GM18868 (cell line): ENCODE measurements at regions not wholly inside any gene's neighbourhood (a gene's known extent, or its start where the extent isn't known, plus 50 kb on each side); places are given as distances from the start of the nearest gene placed in this dataset.
"Not testable (repeated sequence)": the region's sequence is repeated elsewhere in the genome, so short reads cannot be mapped to it uniquely, and the experiment has no call there.

Experiments used
- ATAC-seq: cut with Tn5 transposase; IDR thresholded peaks from one replicate; pipeline ENCODE4 v1.9.1; 2021; ENCODE audit warnings: mild to moderate bottlenecking, moderate library complexity; ENCODE audit not compliant: unreplicated experiment

- ATAC-seq, result not testable (repeated sequence)
Observed at GRCh38 chr9:41839786-41840185, 289.4 kb downstream of the CNTNAP3B start.

- not testable (repeated sequence) for ATAC-seq
Observed at GRCh38 chr9:41838953-41839352, 290.3 kb downstream of the CNTNAP3B start.

GRCh38 chr9:41838562-41838851, 290.7 kb downstream of the CNTNAP3B start:
- ATAC-seq, result not testable (repeated sequence)

- ATAC-seq, result not testable (repeated sequence)
Observed at GRCh38 chr9:41837684-41838561, 291.3 kb downstream of the CNTNAP3B start.

- ATAC-seq, result not testable (repeated sequence)
Observed at GRCh38 chr9:41833108-41833507, 296.1 kb downstream of the CNTNAP3B start.

GRCh38 chr9:41824723-41825122, 304.5 kb downstream of the CNTNAP3B start:
- not testable (repeated sequence) for ATAC-seq

- not testable (repeated sequence) for ATAC-seq
Observed at GRCh38 chr9:41802706-41803105, 326.5 kb downstream of the CNTNAP3B start.

GRCh38 chr9:41798684-41799083, 330.5 kb downstream of the CNTNAP3B start:
- ATAC-seq, result not testable (repeated sequence)

GRCh38 chr9:41790719-41791363, 338.4 kb downstream of the CNTNAP3B start:
- ATAC-seq, result not testable (repeated sequence)

- ATAC-seq, result not testable (repeated sequence)
Observed at GRCh38 chr9:41790007-41790406, 339.2 kb downstream of the CNTNAP3B start.

GRCh38 chr9:41789387-41789786, 339.8 kb downstream of the CNTNAP3B start:
- not testable (repeated sequence) for ATAC-seq

- ATAC-seq, result peak; percentile 72
Observed at GRCh38 chr9:41787951-41788350, 341.3 kb downstream of the CNTNAP3B start.

- ATAC-seq, result not testable (repeated sequence)
Observed at GRCh38 chr9:41787270-41787669, 342.0 kb downstream of the CNTNAP3B start.

GRCh38 chr9:41784006-41784405, 345.2 kb downstream of the CNTNAP3B start:
- ATAC-seq, result not testable (repeated sequence)

GRCh38 chr9:41783070-41783810, 346.0 kb downstream of the CNTNAP3B start:
- not testable (repeated sequence) for ATAC-seq

GRCh38 chr9:41781899-41782298, 347.3 kb downstream of the CNTNAP3B start:
- not testable (repeated sequence) for ATAC-seq

GRCh38 chr9:41779897-41780406, 349.3 kb downstream of the CNTNAP3B start:
- not testable (repeated sequence) for ATAC-seq

- ATAC-seq, result not testable (repeated sequence)
Observed at GRCh38 chr9:41779192-41779591, 350.0 kb downstream of the CNTNAP3B start.

- ATAC-seq, result not testable (repeated sequence)
Observed at GRCh38 chr9:41778535-41779071, 350.6 kb downstream of the CNTNAP3B start.

- not testable (repeated sequence) for ATAC-seq
Observed at GRCh38 chr9:41777536-41777935, 351.7 kb downstream of the CNTNAP3B start.

GRCh38 chr9:41772541-41772940, 356.7 kb downstream of the CNTNAP3B start:
- ATAC-seq, result not testable (repeated sequence)
